Activated naive CD4-positive, alpha-beta T cell treated with anti-CD3 and anti-CD28 coated beads, Interleukin-2, amount 10 ng/mL, durations not matched to agents 7 days and 5 days (primary cell): ENCODE measurements at regions not wholly inside any gene's neighbourhood (a gene's known extent, or its start where the extent isn't known, plus 50 kb on each side); places are given as distances from the start of the nearest gene placed in this dataset.

ENCODE experiments used
- CTCF ChIA-PET: fragments of 350-600 bp; sonication (Branson Sonifier 250); formaldehyde crosslinking; loops from one replicate; lab custom pipeline; 2021; ENCODE audit warnings: antibody characterized with exemption; lab: Charles Lee
- DNase-seq: peaks from one replicate; pipeline ENCODE4 v3.0.0-alpha.2; 2020
- H3K27ac Mint-ChIP-seq: one replicate; pipeline ENCODE4 v1.8.0; 2021; ENCODE audit warnings: mild to moderate bottlenecking, moderate library complexity, mixed read lengths
- H3K27me3 Mint-ChIP-seq: one replicate; pipeline ENCODE4 v1.8.0; 2021; ENCODE audit warnings: mild to moderate bottlenecking, mixed read lengths
- H3K36me3 Mint-ChIP-seq: one replicate; pipeline ENCODE4 v1.8.0; 2021; ENCODE audit warnings: mixed read lengths
- H3K4me1 Mint-ChIP-seq: one replicate; pipeline ENCODE4 v1.8.0; 2021; ENCODE audit warnings: mixed read lengths
- H3K4me3 Mint-ChIP-seq: one replicate; pipeline ENCODE4 v1.8.0; 2021; ENCODE audit warnings: mild to moderate bottlenecking, moderate library complexity, mixed read lengths
- H3K9me3 Mint-ChIP-seq: one replicate; pipeline ENCODE4 v1.8.0; 2021; ENCODE audit warnings: mixed read lengths

DNA sequence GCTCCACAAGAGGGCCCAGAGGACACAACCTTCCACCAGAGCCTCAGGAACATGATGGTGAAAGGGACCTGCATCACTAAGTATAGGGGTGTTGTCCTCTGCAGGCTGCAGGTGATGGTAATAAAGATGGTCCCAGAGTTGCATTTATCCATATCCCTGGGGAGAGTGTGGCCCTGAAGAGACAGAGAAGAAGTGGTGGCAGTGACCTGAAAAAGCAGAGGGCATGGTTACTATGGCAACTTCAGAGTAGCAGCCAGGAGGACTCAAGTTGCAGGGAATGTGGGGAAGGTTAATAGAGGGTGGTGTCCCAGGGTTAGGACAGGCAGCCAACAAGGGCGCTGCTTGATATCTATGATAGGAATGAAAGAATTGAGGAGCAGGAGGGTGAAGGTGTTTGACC, 57.1 kb downstream of the HLA-A start:
- no peak for DNase-seq
- no peak overlapping the region for H3K27ac Mint-ChIP-seq
- no peak overlapping the region for H3K4me3 Mint-ChIP-seq
- H3K4me1 Mint-ChIP-seq, result peaks cover 3% of the 10 kb centered on the region
- H3K27me3 Mint-ChIP-seq, result peaks cover 38% of the 10 kb centered on the region
- no peaks in the 10 kb centered on the region for H3K36me3 Mint-ChIP-seq
- CTCF ChIA-PET, result no interaction called here
- H3K9me3 Mint-ChIP-seq, result no peaks in the 10 kb centered on the region

- H3K4me3 Mint-ChIP-seq, result no peak overlapping the region
- H3K27ac Mint-ChIP-seq, result no peak overlapping the region
- H3K36me3 Mint-ChIP-seq, result no peaks in the 10 kb centered on the region
- DNase-seq, result no peak
- peaks cover 3% of the 10 kb centered on the region for H3K4me1 Mint-ChIP-seq
- H3K27me3 Mint-ChIP-seq, result peaks cover 38% of the 10 kb centered on the region
- H3K9me3 Mint-ChIP-seq, result no peaks in the 10 kb centered on the region
- CTCF ChIA-PET, result no interaction called here
Measured at GRCh38 chr6:30000156-30000791, 57.9 kb downstream of the HLA-A start.

DNA sequence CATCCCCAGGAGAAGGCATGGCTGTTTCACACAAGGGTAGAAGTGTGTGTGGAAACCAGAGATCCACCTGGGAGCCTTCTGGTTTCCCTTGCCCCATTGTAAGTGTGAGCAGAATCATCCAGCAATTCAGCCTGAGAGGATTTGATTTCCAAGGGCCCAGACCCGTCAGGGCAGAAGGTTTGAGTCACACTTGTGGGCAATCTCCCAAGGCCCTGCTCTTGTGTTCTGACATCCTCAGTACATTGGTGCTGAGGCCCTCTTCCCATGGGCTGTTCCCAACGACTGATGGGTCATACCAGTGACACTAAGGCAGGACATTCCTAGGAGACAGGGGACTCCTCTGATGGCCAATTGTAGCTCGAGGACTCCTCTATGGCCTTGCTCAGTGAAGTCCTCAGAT, 58.2 kb upstream of the POLR1H start:
- H3K27ac Mint-ChIP-seq, result no peak overlapping the region
- H3K9me3 Mint-ChIP-seq, result no peaks in the 10 kb centered on the region
- peaks cover 22% of the 10 kb centered on the region for H3K4me1 Mint-ChIP-seq
- CTCF ChIA-PET, result no interaction called here
- no peak for DNase-seq
- peaks cover 55% of the 10 kb centered on the region for H3K27me3 Mint-ChIP-seq
- no peaks in the 10 kb centered on the region for H3K36me3 Mint-ChIP-seq
- H3K4me3 Mint-ChIP-seq, result no peak overlapping the region

DNA sequence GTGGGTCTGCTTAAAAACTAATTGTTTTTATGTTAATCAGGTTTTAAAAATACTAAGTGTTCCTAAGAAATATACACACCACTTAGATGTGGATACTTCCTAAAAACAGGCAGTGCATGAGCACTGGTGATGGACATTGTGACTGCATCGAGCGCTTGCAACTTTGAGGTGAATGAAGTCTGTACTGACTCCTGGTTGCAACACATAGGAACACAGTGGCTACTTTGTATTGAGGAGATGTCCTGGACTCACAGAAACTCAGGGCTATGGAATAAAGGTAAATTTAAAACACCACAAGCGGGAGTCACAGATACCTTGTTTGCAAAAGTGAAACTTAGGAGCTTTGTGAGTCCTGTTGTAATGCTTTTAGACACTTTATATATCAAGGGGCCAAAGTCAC, 55.6 kb upstream of the POLR1H start:
- Mint-ChIP-seq H3K27me3 (peaks cover 77% of the 10 kb centered on the region), H3K36me3 (no peaks in the 10 kb centered on the region), H3K4me1 (peaks cover 19% of the 10 kb centered on the region), H3K27ac (no peak overlapping the region), H3K9me3 (no peaks in the 10 kb centered on the region), H3K4me3 (no peak overlapping the region)
- CTCF ChIA-PET, result no interaction called here
- no peak for DNase-seq

DNA sequence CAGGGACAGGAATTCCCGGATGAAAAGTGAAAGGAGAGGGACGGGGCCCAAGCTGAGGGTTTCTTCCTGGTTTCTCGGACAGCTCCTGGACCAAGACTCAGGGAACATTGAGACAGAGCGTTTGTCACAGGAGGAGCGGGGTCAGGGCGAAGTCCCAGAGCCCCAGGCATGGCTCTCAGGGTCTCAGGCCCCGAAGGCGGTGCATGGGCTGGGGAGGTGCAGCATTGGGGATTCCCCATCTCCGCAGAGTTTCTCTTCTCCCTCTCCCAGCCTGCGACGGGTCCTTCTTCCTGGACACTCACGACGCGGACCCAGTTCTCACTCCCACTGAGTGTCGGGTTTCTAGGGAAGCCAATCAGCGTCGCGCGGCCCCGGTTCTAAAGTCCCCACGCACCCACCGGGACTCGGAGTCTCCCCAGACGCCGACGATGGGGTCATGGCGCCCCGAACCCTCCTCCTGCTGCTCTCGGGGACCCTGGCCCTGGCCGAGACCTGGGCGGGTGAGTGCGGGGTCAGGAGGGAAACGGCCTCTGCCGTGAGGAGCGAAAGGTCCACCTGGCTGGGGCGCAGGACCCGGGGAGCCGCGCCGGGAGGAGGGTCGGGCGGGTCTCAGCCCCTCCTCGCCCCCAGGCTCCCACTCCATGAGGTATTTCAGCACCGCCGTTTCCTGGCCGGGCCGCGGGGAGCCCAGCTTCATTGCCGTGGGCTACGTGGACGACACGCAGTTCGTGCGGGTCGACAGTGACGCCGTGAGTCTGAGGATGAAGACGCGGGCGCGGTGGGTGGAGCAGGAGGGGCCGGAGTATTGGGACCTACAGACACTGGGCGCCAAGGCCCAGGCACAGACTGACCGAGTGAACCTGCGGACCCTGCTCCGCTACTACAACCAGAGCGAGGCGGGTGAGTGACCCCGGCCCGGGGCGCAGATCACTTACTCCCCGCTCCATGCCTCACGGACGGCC, 54.6 kb upstream of the POLR1H start:
- H3K4me3 Mint-ChIP-seq, result peak overlapping the region; percentile 57
- H3K27me3 Mint-ChIP-seq, result peaks cover 83% of the 10 kb centered on the region
- H3K4me1 Mint-ChIP-seq, result peaks cover 19% of the 10 kb centered on the region
- H3K9me3 Mint-ChIP-seq, result no peaks in the 10 kb centered on the region
- peak; percentile 29 for DNase-seq
- CTCF ChIA-PET, result no interaction called here
- no peaks in the 10 kb centered on the region for H3K36me3 Mint-ChIP-seq
- no peak overlapping the region for H3K27ac Mint-ChIP-seq

- Mint-ChIP-seq H3K4me1 (peaks cover 19% of the 10 kb centered on the region), H3K4me3 (peak overlapping the region; percentile 37), H3K27ac (no peak overlapping the region), H3K27me3 (peaks cover 82% of the 10 kb centered on the region), H3K36me3 (no peaks in the 10 kb centered on the region), H3K9me3 (no peaks in the 10 kb centered on the region)
- CTCF ChIA-PET, result no interaction called here
- peak; percentile 32 for DNase-seq
Measured at GRCh38 chr6:30007132-30007764, 53.8 kb upstream of the POLR1H start.

- H3K27ac Mint-ChIP-seq, result no peak overlapping the region
- H3K9me3 Mint-ChIP-seq, result no peaks in the 10 kb centered on the region
- H3K27me3 Mint-ChIP-seq, result peaks cover 66% of the 10 kb centered on the region
- H3K4me3 Mint-ChIP-seq, result no peak overlapping the region
- peaks cover 19% of the 10 kb centered on the region for H3K4me1 Mint-ChIP-seq
- H3K36me3 Mint-ChIP-seq, result no peaks in the 10 kb centered on the region
- CTCF ChIA-PET, result no interaction called here
- DNase-seq, result no peak
Measured at GRCh38 chr6:30009113-30009512, 52.0 kb upstream of the POLR1H start.
